ENCODE measurements at regions not wholly inside any gene's neighbourhood (a gene's known extent, or its start where the extent isn't known, plus 50 kb on each side); places are given as distances from the start of the nearest gene placed in this dataset.

GRCh38 chr4:4673070-4673469, 131.2 kb upstream of the STX18 start (continued):
- TF ChIP-seq, protein P1, sequence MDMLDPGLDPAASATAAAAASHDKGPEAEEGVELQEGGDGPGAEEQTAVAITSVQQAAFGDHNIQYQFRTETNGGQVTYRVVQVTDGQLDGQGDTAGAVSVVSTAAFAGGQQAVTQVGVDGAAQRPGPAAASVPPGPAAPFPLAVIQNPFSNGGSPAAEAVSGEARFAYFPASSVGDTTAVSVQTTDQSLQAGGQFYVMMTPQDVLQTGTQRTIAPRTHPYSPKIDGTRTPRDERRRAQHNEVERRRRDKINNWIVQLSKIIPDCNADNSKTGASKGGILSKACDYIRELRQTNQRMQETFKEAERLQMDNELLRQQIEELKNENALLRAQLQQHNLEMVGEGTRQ (IDR thresholded peaks at IDR 0.05; ENCODE audit: borderline replicate concordance, low read depth, low read length), result no peak
- TF ChIP-seq JUND (IDR thresholded peaks at IDR 0.05), result no peak
- TF ChIP-seq ZBTB33 (IDR thresholded peaks at IDR 0.05; ENCODE audit: borderline replicate concordance, low read depth), result no peak
- TF ChIP-seq NRF1 (IDR thresholded peaks at IDR 0.05; ENCODE audit: low read depth, low read length), result no peak
- no peak for TF ChIP-seq FOXJ3 (CRISPR knock-in tag; IDR thresholded peaks at IDR 0.05)
- TF ChIP-seq, protein P2, sequence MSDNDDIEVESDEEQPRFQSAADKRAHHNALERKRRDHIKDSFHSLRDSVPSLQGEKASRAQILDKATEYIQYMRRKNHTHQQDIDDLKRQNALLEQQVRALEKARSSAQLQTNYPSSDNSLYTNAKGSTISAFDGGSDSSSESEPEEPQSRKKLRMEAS (IDR thresholded peaks at IDR 0.05; ENCODE audit: low read depth), result no peak
- TF ChIP-seq MXI1 (IDR thresholded peaks at IDR 0.05; ENCODE audit: low read depth, low read length), result no peak
- no peak for TF ChIP-seq EZH2phosphoT487 (IDR thresholded peaks at IDR 0.05; ENCODE audit: borderline replicate concordance, low read depth)
- TF ChIP-seq NFIC (IDR thresholded peaks at IDR 0.05; ENCODE audit: borderline replicate concordance), result no peak
- no peak for TF ChIP-seq TAF1 (IDR thresholded peaks at IDR 0.05; ENCODE audit: borderline replicate concordance, low read depth, low read length)

DNA sequence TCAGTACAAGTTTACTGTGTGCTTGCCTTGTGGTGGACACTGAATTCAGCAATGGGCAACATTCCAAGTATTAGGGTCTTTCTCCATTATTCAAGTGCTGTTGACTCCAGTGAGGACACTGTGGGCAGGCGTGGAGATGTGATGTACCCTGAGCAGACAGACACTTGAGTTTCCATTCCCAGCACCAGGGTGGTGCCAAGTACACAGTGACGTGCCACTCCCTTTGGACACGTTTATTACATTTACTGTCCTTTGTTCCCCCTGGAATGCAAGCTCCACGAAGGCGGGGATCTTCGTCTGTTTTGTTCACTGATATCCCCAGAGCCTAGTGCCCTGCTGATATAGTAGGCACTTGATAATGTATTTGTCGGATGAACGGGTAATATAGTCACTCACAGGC, 130.6 kb upstream of the STX18 start:
- Histone ChIP-seq H3K9me2 (no peaks in the 10 kb centered on the region), H3K9me3 (no peaks in the 10 kb centered on the region), H3K27ac (ENCODE audit: low read depth in 2 of 2, low read length in 1 of 2) (no peak overlapping the region), H3K36me3 (replicated peaks in 1 of 2; ENCODE audit: control insufficient read depth in 1 of 2, insufficient read depth in 2 of 2, low read length in 1 of 2) (no peaks in the 10 kb centered on the region), H3K4me1 (ENCODE audit: control insufficient read depth in 1 of 2, insufficient read depth in 2 of 2, low read depth in 1 of 2, low read length in 1 of 2) (peaks cover 0 to 2% of the 10 kb centered on the region in 2 experiments; a peak in 2 of 4 replicates), H2AFZ (ENCODE audit: low read depth) (no peak overlapping the region), H3F3A (replicated peaks; ENCODE audit: insufficient read depth) (no peaks in the 10 kb centered on the region), H3K4me3 (ENCODE audit: low read depth in 2 of 2, low read length in 1 of 2) (no peak overlapping the region), H3K27me3 (ENCODE audit: insufficient read depth) (no peaks in the 10 kb centered on the region), H3K4me2 (no peak overlapping the region), H4K20me1 (ENCODE audit: insufficient read depth) (no peaks in the 10 kb centered on the region), H3K9ac (no peak overlapping the region), H3K79me2 (ENCODE audit: insufficient read depth) (no peaks in the 10 kb centered on the region)
- TF ChIP-seq, protein P1 (IDR thresholded peaks at IDR 0.05; ENCODE audit: borderline replicate concordance, low read depth, low read length), result no peak
- TF ChIP-seq YY1 (IDR thresholded peaks at IDR 0.05; ENCODE audit: low read depth), result no peak
- TF ChIP-seq NRF1 (IDR thresholded peaks at IDR 0.05; ENCODE audit: low read depth, low read length), result no peak
- no peak for TF ChIP-seq RCOR1 (IDR thresholded peaks at IDR 0.05; ENCODE audit: low read length)
- TF ChIP-seq ELF1 (IDR thresholded peaks at IDR 0.05), result no peak
- TF ChIP-seq, protein P2 (IDR thresholded peaks at IDR 0.05; ENCODE audit: low read depth), result no peak
- TF ChIP-seq RFX5 (IDR thresholded peaks at IDR 0.05; ENCODE audit: low read length), result no peak
- TF ChIP-seq FOXJ3 (CRISPR knock-in tag; IDR thresholded peaks at IDR 0.05), result no peak
- no peak for TF ChIP-seq NFIC (IDR thresholded peaks at IDR 0.05; ENCODE audit: borderline replicate concordance)
- no peak for DNase-seq
- POLR2A ChIA-PET, result no interaction called here
- CTCF ChIA-PET, result interaction anchor here (0.9 kb wide), 1 partner anchor 10 kb away, joined by 3 read pairs; no protein-coding TSS in a partner anchor
- 79% methylated on average over 7 of the region's 8 CpGs for WGBS (ENCODE audit: low lambda C conversion rate)

All from SK-N-SH (cell line).